OCI-LY7 (cell line): ENCODE measurements at regions not wholly inside any gene's neighbourhood (a gene's known extent, or its start where the extent isn't known, plus 50 kb on each side); places are given as distances from the start of the nearest gene placed in this dataset.

ENCODE experiments used
- BruUV-seq: library from RNA; stranded (reverse); fragments of 400-500 nt; replicated peaks from 2 replicates; lab custom pipeline; 2021; lab: Mats Ljungman, UMichigan
- CTCF ChIA-PET: fragments of 300-600 bp; sonication (Branson Sonifier 250); formaldehyde crosslinking; loops from one replicate; lab custom pipeline; 2022; ENCODE audit warnings: antibody characterized with exemption; ENCODE audit not compliant: unreplicated experiment; lab: Charles Lee
- POLR2A ChIA-PET: fragments of 300-600 bp; sonication (Branson Sonifier 250); formaldehyde crosslinking; loops from one replicate; lab custom pipeline; 2022; ENCODE audit warnings: antibody characterized with exemption; lab: Charles Lee
- DNase-seq: peaks from one replicate; pipeline ENCODE4 v3.0.0-alpha.2; 2015; ENCODE audit warnings: low spot score
- H2AFZ ChIP-seq: fragments of 200-600 bp; sonication (generic), shearing (Covaris generic); 2 replicates; pipeline ENCODE4 v1.6.1; 2014; ENCODE audit warnings: mild to moderate bottlenecking, antibody characterized with exemption, low read length, moderate library complexity
- H3K27ac ChIP-seq: fragments of 200-600 bp; sonication (generic); 2 replicates; pipeline ENCODE4 v1.5.1; 2014; ENCODE audit warnings: mixed run types, low read depth, mild to moderate bottlenecking, moderate library complexity, low read length, inconsistent platforms; ENCODE audit not compliant: poor library complexity, severe bottlenecking
- H3K36me3 ChIP-seq: fragments of 200-600 bp; sonication (generic); 2 replicates; pipeline ENCODE4 v1.6.1; 2014; ENCODE audit warnings: mild to moderate bottlenecking, antibody characterized with exemption, low read length, moderate library complexity, mixed read lengths; ENCODE audit not compliant: insufficient read depth
- H3K4me1 ChIP-seq: fragments of 200-600 bp; sonication (generic); 2 replicates; pipeline ENCODE4 v1.5.1; 2014; ENCODE audit warnings: mild to moderate bottlenecking, low read length; ENCODE audit not compliant: insufficient read depth, poor library complexity, severe bottlenecking
- H3K4me2 ChIP-seq: fragments of 200-600 bp; sonication (generic); 2 replicates; pipeline ENCODE4 v1.6.1; 2014; ENCODE audit warnings: mild to moderate bottlenecking, low read length
- H3K4me3 ChIP-seq: fragments of 200-600 bp; sonication (generic); 2 replicates; pipeline ENCODE4 v1.5.1; 2014; ENCODE audit warnings: mild to moderate bottlenecking, low read depth, low read length; ENCODE audit not compliant: poor library complexity, severe bottlenecking
- H3K79me2 ChIP-seq: fragments of 200-600 bp; sonication (generic); 2 replicates; pipeline ENCODE4 v1.6.1; 2016; ENCODE audit warnings: low read depth, mild to moderate bottlenecking, low read length, moderate library complexity, mixed read lengths; ENCODE audit not compliant: insufficient read depth
- H3K9me2 ChIP-seq: fragments of 200-600 bp; sonication (generic); 2 replicates; pipeline ENCODE4 v1.6.1; 2016; ENCODE audit warnings: mild to moderate bottlenecking, low read length, mixed read lengths; ENCODE audit not compliant: insufficient read depth
- H3K9me3 ChIP-seq: fragments of 200-600 bp; sonication (generic); 2 replicates; pipeline ENCODE4 v1.6.1; 2014; ENCODE audit warnings: mild to moderate bottlenecking, mixed run types, low read length, mixed read lengths
- H4K20me1 ChIP-seq: fragments of 200-600 bp; sonication (generic); 2 replicates; pipeline ENCODE4 v1.6.1; 2014; ENCODE audit warnings: mild to moderate bottlenecking, antibody characterized with exemption, low read length, moderate library complexity, mixed read lengths; ENCODE audit not compliant: insufficient read depth
- CTCF ChIP-seq: fragments of 200-600 bp; sonication (generic); conservative IDR thresholded peaks from 2 replicates; pipeline ENCODE4 v1.5.1; 2014; ENCODE audit warnings: mild to moderate bottlenecking, antibody characterized with exemption, low read length, moderate library complexity, mixed read lengths
- EZH2phosphoT487 ChIP-seq: fragments of 200-600 bp; sonication (generic); IDR thresholded peaks from 2 replicates; pipeline ENCODE4 v1.6.1; 2018; ENCODE audit warnings: low read depth, borderline replicate concordance, mild to moderate bottlenecking, mixed run types, antibody characterized with exemption, low read length, moderate library complexity, mixed read lengths
- intact Hi-C: fragments of 100-400 bp; cut with micrococcal nuclease; formaldehyde crosslinking; loops from one replicate; pipeline ENCODE4 v1.10.0; 2022; ENCODE audit not compliant: unreplicated experiment

- Histone ChIP-seq H3K4me1 (no peaks in the 10 kb centered on the region), H2AFZ (no peak overlapping the region), H3K4me3 (no peak overlapping the region), H3K36me3 (no peaks in the 10 kb centered on the region), H3K9me2 (no peaks in the 10 kb centered on the region), H3K79me2 (no peaks in the 10 kb centered on the region), H3K27ac (no peak overlapping the region), H3K4me2 (no peak overlapping the region), H3K9me3 (no peaks in the 10 kb centered on the region), H4K20me1 (no peaks in the 10 kb centered on the region)
- no TSS peak for BruUV-seq
- DNase-seq: no peak
- intact Hi-C loops: no loop called here
- CTCF ChIA-PET: no interaction called here
- no peak for TF ChIP-seq EZH2phosphoT487
- TF ChIP-seq CTCF: no peak
- POLR2A ChIA-PET: interaction anchor here (0.6 kb wide), 1 partner anchor 15 kb away, joined by 3 read pairs; no protein-coding TSS in a partner anchor
These were observed 714.0 kb downstream of the UTRN start for GRCh38 chr6:144999127-144999526.

- H4K20me1 ChIP-seq: no peaks in the 10 kb centered on the region
- no peak overlapping the region for H3K4me2 ChIP-seq
- H3K27ac ChIP-seq: no peak overlapping the region
- H3K9me3 ChIP-seq: no peaks in the 10 kb centered on the region
- no peaks in the 10 kb centered on the region for H3K9me2 ChIP-seq
- no peak for TF ChIP-seq EZH2phosphoT487
- no peak for TF ChIP-seq CTCF
- H2AFZ ChIP-seq: no peak overlapping the region
- no peak overlapping the region for H3K4me3 ChIP-seq
- no peak for DNase-seq
- H3K4me1 ChIP-seq: no peaks in the 10 kb centered on the region
- no peaks in the 10 kb centered on the region for H3K79me2 ChIP-seq
- H3K36me3 ChIP-seq: no peaks in the 10 kb centered on the region
- POLR2A ChIA-PET: interaction anchor here (1.1 to 1.2 kb wide), 2 partner anchors 14 to 497 kb away, joined by 3 to 4 read pairs; no protein-coding TSS in a partner anchor
- no TSS peak for BruUV-seq
- CTCF ChIA-PET: no interaction called here
- intact Hi-C loops: no loop called here
These were observed 718.0 kb downstream of the UTRN start for GRCh38 chr6:145003145-145003544.

GRCh38 chr6:145006914-145007313 is 721.8 kb downstream of the UTRN start:
- Histone ChIP-seq H3K27ac (no peak overlapping the region), H4K20me1 (no peaks in the 10 kb centered on the region), H2AFZ (no peak overlapping the region), H3K36me3 (no peaks in the 10 kb centered on the region), H3K4me1 (no peaks in the 10 kb centered on the region), H3K4me3 (no peak overlapping the region), H3K9me3 (no peaks in the 10 kb centered on the region), H3K79me2 (no peaks in the 10 kb centered on the region), H3K4me2 (no peak overlapping the region), H3K9me2 (no peaks in the 10 kb centered on the region)
- ChIA-PET CTCF (no interaction called here), POLR2A (no interaction called here)
- DNase-seq: no peak
- no TSS peak for BruUV-seq
- intact Hi-C loops: no loop called here
- TF ChIP-seq CTCF: no peak
